ENCODE measurements at regions not wholly inside any gene's neighbourhood (a gene's known extent, or its start where the extent isn't known, plus 50 kb on each side); places are given as distances from the start of the nearest gene placed in this dataset.
"Not testable (repeated sequence)": the region's sequence is repeated elsewhere in the genome, so short reads cannot be mapped to it uniquely, and the experiment has no call there.

- no peak for DNase-seq (ENCODE audit: extremely low read depth in 1 of 2, low read depth in 1 of 2)
Measured at GRCh38 chr2:7736646-7737305, 819.6 kb downstream of the RNF144A start.

- DNase-seq (ENCODE audit: extremely low read depth in 1 of 2, low read depth in 1 of 2) = no peak
Measured at GRCh38 chr2:7738596-7738995, 821.4 kb downstream of the RNF144A start.

GRCh38 chr2:7740114-7740513 lies 822.9 kb downstream of the RNF144A start:
- DNase-seq (ENCODE audit: extremely low read depth in 1 of 2, low read depth in 1 of 2) = no peak

GRCh38 chr2:7742301-7742700 lies 825.1 kb downstream of the RNF144A start:
- no peak for DNase-seq (ENCODE audit: extremely low read depth in 1 of 2, low read depth in 1 of 2)

- DNase-seq (ENCODE audit: extremely low read depth in 1 of 2, low read depth in 1 of 2) = peak in 1 of 2 donors; percentile 63
Measured at GRCh38 chr2:7744827-7745226, 827.6 kb downstream of the RNF144A start.

- DNase-seq (ENCODE audit: extremely low read depth in 1 of 2, low read depth in 1 of 2) = no peak
Measured at GRCh38 chr2:7745369-7745768, 828.2 kb downstream of the RNF144A start.

GRCh38 chr2:7748717-7749415 lies 831.7 kb downstream of the RNF144A start:
- no peak for DNase-seq (ENCODE audit: extremely low read depth in 1 of 2, low read depth in 1 of 2)

- no peak for DNase-seq (ENCODE audit: extremely low read depth in 1 of 2, low read depth in 1 of 2)
Measured at GRCh38 chr2:7749895-7750559, 832.8 kb downstream of the RNF144A start.

- DNase-seq (ENCODE audit: extremely low read depth in 1 of 2, low read depth in 1 of 2) = no peak
Measured at GRCh38 chr2:7752291-7752690, 835.1 kb downstream of the RNF144A start.

GRCh38 chr2:7753777-7754176 lies 836.6 kb downstream of the RNF144A start:
- DNase-seq (ENCODE audit: extremely low read depth in 1 of 2, low read depth in 1 of 2) = no peak

- DNase-seq (ENCODE audit: extremely low read depth in 1 of 2, low read depth in 1 of 2) = no peak
Measured at GRCh38 chr2:7755879-7756278, 838.7 kb downstream of the RNF144A start.

- DNase-seq (ENCODE audit: extremely low read depth in 1 of 2, low read depth in 1 of 2) = no peak
Measured at GRCh38 chr2:7758073-7758759, 841.0 kb downstream of the RNF144A start.

- DNase-seq (ENCODE audit: extremely low read depth in 1 of 2, low read depth in 1 of 2) = no peak
Measured at GRCh38 chr2:7759898-7760297, 842.7 kb downstream of the RNF144A start.

- not testable (repeated sequence) for DNase-seq (ENCODE audit: extremely low read depth in 1 of 2, low read depth in 1 of 2)
Measured at GRCh38 chr2:7763418-7763817, 846.2 kb downstream of the RNF144A start.

GRCh38 chr2:7765236-7765635 lies 848.0 kb downstream of the RNF144A start:
- no peak for DNase-seq (ENCODE audit: extremely low read depth in 1 of 2, low read depth in 1 of 2)

GRCh38 chr2:7766088-7766722 lies 849.0 kb downstream of the RNF144A start:
- no peak for DNase-seq (ENCODE audit: extremely low read depth in 1 of 2, low read depth in 1 of 2)

GRCh38 chr2:7766978-7767565 lies 849.9 kb downstream of the RNF144A start:
- no peak for DNase-seq (ENCODE audit: extremely low read depth in 1 of 2, low read depth in 1 of 2)

- no peak for DNase-seq (ENCODE audit: extremely low read depth in 1 of 2, low read depth in 1 of 2)
Measured at GRCh38 chr2:7767902-7768301, 850.7 kb downstream of the RNF144A start.

- no peak for DNase-seq (ENCODE audit: extremely low read depth in 1 of 2, low read depth in 1 of 2)
Measured at GRCh38 chr2:7771781-7772180, 854.6 kb downstream of the RNF144A start.
